AG09319 (cell line): ENCODE measurements at regions not wholly inside any gene's neighbourhood (a gene's known extent, or its start where the extent isn't known, plus 50 kb on each side); places are given as distances from the start of the nearest gene placed in this dataset.

ENCODE experiments used
- DNase-seq: peaks from one replicate; pipeline ENCODE4 v3.0.0-alpha.2; 2010; ENCODE audit warnings: low read depth; ENCODE audit errors: extremely low read depth
- CTCF ChIP-seq: IDR thresholded peaks from 2 replicates; pipeline ENCODE4 v1.5.1; 2011; ENCODE audit warnings: low read depth, mild to moderate bottlenecking, inconsistent platforms, low read length, moderate library complexity

DNA sequence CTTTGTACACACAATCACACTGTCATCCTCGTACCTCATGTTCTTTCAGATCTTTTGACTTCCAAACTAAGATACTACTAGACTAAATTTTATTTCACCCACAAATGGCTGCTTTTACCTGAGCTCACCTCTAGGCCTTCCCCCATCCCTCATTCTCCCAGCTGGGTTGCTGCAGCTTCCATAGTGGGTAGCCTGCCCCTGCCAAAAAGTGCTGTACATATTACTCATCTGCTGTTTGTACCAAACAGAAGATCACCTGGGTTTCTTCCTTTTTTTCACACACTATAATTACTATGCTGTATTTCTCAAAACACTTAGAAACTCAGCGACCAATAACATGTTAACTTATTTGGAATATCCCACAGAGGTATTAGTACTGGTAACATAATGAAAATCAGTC, 267.6 kb upstream of the PRDM1 start:
- no peak for DNase-seq
- no peak for TF ChIP-seq CTCF

GRCh38 chr6:105817961-105818360, 268.2 kb upstream of the PRDM1 start:
- TF ChIP-seq CTCF: no peak
- DNase-seq: no peak

- no peak for DNase-seq
- no peak for TF ChIP-seq CTCF
Observed at GRCh38 chr6:105817370-105817769, 268.8 kb upstream of the PRDM1 start.

GRCh38 chr6:105816847-105817246, 269.3 kb upstream of the PRDM1 start:
- no peak for DNase-seq
- no peak for TF ChIP-seq CTCF

DNA sequence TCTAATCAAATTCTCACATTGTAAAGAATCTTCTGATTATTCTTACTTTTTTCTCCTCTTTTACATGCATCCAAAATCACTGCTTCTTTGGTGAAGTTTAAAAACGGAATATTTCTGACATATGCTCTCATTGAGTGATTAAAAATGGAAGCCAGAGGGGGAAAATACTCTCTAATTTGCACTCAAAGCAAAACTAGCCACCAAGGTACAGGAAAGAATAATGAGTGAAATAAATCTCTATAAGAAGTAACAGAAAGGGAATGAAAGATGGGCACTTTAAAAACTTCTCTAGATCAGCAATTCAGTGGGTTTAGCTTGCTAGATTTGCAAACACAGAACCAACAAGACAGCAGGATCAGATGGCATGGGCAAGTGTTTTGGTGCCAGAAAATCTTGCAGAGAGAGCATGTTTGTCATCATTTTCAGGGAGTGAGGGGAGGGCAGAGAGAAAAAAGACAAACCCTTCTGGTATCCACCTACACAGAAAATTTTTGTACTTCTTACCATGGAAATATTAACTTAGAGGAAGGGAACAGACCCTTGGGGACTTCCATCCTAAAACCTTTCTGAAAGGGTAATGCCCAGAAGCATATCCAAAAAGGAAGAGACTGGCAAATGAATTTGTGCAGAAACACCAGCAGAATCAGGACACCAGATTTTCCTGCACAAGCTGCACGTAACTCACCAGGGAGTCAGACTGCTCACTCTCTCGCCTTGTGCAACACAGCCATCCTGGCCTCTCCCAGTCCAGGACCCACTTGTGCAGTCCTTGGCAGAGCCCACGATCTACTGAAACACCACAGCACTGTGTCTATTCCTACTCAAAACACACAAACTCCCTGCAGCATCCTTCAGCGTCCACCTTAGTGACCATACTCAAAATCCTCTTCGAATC, 270.2 kb upstream of the PRDM1 start:
- DNase-seq: no peak

GRCh38 chr6:105814745-105815536, 271.2 kb upstream of the PRDM1 start:
- no peak for TF ChIP-seq CTCF
- DNase-seq: no peak

More for the DNA sequence above, 270.2 kb upstream of the PRDM1 start:
- TF ChIP-seq CTCF: no peak

GRCh38 chr6:105810922-105811482, 275.1 kb upstream of the PRDM1 start:
- DNase-seq: no peak
- TF ChIP-seq CTCF: no peak
